ENCODE measurements at regions not wholly inside any gene's neighbourhood (a gene's known extent, or its start where the extent isn't known, plus 50 kb on each side); places are given as distances from the start of the nearest gene placed in this dataset.
"Not testable (repeated sequence)": the region's sequence is repeated elsewhere in the genome, so short reads cannot be mapped to it uniquely, and the experiment has no call there.

- Mint-ChIP-seq H3K9me3 (peaks cover 42% of the 10 kb centered on the region), H3K4me3 (no peak overlapping the region), H3K36me3 (no peaks in the 10 kb centered on the region), H3K4me1 (no peaks in the 10 kb centered on the region), H3K27ac (no peak overlapping the region)
- ATAC-seq (no peak), DNase-seq (ENCODE audit: low spot score in 2 of 2) (no peak)
Measured at GRCh38 chr9:12253941-12254340, 439.2 kb upstream of the TYRP1 start.

- H3K4me3 Mint-ChIP-seq = no peak overlapping the region
- H3K36me3 Mint-ChIP-seq = no peaks in the 10 kb centered on the region
- peaks cover 42% of the 10 kb centered on the region for H3K9me3 Mint-ChIP-seq
- H3K27ac Mint-ChIP-seq = no peak overlapping the region
- ATAC-seq = no peak
- H3K4me1 Mint-ChIP-seq = no peaks in the 10 kb centered on the region
- DNase-seq (ENCODE audit: low spot score in 2 of 2) = no peak
Measured at GRCh38 chr9:12266758-12267157, 426.4 kb upstream of the TYRP1 start.

GRCh38 chr9:12271421-12271891 is 421.7 kb upstream of the TYRP1 start:
- Mint-ChIP-seq H3K4me3 (no peak overlapping the region), H3K4me1 (no peaks in the 10 kb centered on the region), H3K36me3 (no peaks in the 10 kb centered on the region), H3K27ac (no peak overlapping the region), H3K9me3 (peaks cover 35% of the 10 kb centered on the region)
- DNase-seq (ENCODE audit: low spot score in 2 of 2) (no peak), ATAC-seq (no peak)

- Mint-ChIP-seq H3K4me3 (no peak overlapping the region), H3K9me3 (peaks cover 34% of the 10 kb centered on the region), H3K36me3 (no peaks in the 10 kb centered on the region), H3K27ac (no peak overlapping the region), H3K4me1 (no peaks in the 10 kb centered on the region)
- no peak for ATAC-seq
- DNase-seq (ENCODE audit: low spot score in 2 of 2) = no peak
Measured at GRCh38 chr9:12272471-12273120, 420.6 kb upstream of the TYRP1 start.

- peaks cover 36% of the 10 kb centered on the region for H3K9me3 Mint-ChIP-seq
- no peaks in the 10 kb centered on the region for H3K36me3 Mint-ChIP-seq
- no peak overlapping the region for H3K4me3 Mint-ChIP-seq
Measured at GRCh38 chr9:12274577-12274976, 418.6 kb upstream of the TYRP1 start.

GRCh38 chr9:12276505-12276904 is 416.7 kb upstream of the TYRP1 start:
- no peaks in the 10 kb centered on the region for H3K36me3 Mint-ChIP-seq
- H3K4me3 Mint-ChIP-seq = no peak overlapping the region
- H3K4me1 Mint-ChIP-seq = no peaks in the 10 kb centered on the region
- H3K9me3 Mint-ChIP-seq = peaks cover 30% of the 10 kb centered on the region
- H3K27ac Mint-ChIP-seq = no peak overlapping the region
- no peak for DNase-seq (ENCODE audit: low spot score in 2 of 2)
- no peak for ATAC-seq

More at GRCh38 chr9:12274577-12274976, 418.6 kb upstream of the TYRP1 start:
- Mint-ChIP-seq H3K27ac (no peak overlapping the region), H3K4me1 (no peaks in the 10 kb centered on the region)
- ATAC-seq = no peak
- no peak for DNase-seq (ENCODE audit: low spot score in 2 of 2)

GRCh38 chr9:12289711-12290110 is 403.5 kb upstream of the TYRP1 start:
- Mint-ChIP-seq H3K27ac (no peak overlapping the region), H3K4me1 (no peaks in the 10 kb centered on the region), H3K9me3 (peaks cover 13% of the 10 kb centered on the region), H3K4me3 (no peak overlapping the region), H3K36me3 (no peaks in the 10 kb centered on the region)
- ATAC-seq (no peak), DNase-seq (ENCODE audit: low spot score in 2 of 2) (no peak)

- Mint-ChIP-seq H3K27ac (no peak overlapping the region), H3K9me3 (peaks cover 19% of the 10 kb centered on the region), H3K4me1 (no peaks in the 10 kb centered on the region), H3K36me3 (no peaks in the 10 kb centered on the region), H3K4me3 (no peak overlapping the region)
- ATAC-seq = no peak
- DNase-seq (ENCODE audit: low spot score in 2 of 2) = no peak
Measured at GRCh38 chr9:12290166-12290869, 402.9 kb upstream of the TYRP1 start.

- Mint-ChIP-seq H3K9me3 (peaks cover 22% of the 10 kb centered on the region), H3K36me3 (no peaks in the 10 kb centered on the region), H3K4me3 (no peak overlapping the region), H3K27ac (no peak overlapping the region), H3K4me1 (no peaks in the 10 kb centered on the region)
- no peak for ATAC-seq
- DNase-seq (ENCODE audit: low spot score in 2 of 2) = no peak
Measured at GRCh38 chr9:12305211-12305610, 388.0 kb upstream of the TYRP1 start.

GRCh38 chr9:12314589-12314988 is 378.6 kb upstream of the TYRP1 start:
- H3K4me3 Mint-ChIP-seq = no peak overlapping the region
- no peak overlapping the region for H3K27ac Mint-ChIP-seq
- ATAC-seq = no peak
- H3K9me3 Mint-ChIP-seq = peaks cover 30% of the 10 kb centered on the region
- H3K4me1 Mint-ChIP-seq = no peaks in the 10 kb centered on the region
- no peak for DNase-seq (ENCODE audit: low spot score in 2 of 2)
- no peaks in the 10 kb centered on the region for H3K36me3 Mint-ChIP-seq

- H3K36me3 Mint-ChIP-seq = no peaks in the 10 kb centered on the region
- H3K4me3 Mint-ChIP-seq = no peak overlapping the region
- peaks cover 18% of the 10 kb centered on the region for H3K9me3 Mint-ChIP-seq
- DNase-seq (ENCODE audit: low spot score in 2 of 2) (no peak), ATAC-seq (no peak)
- H3K27ac Mint-ChIP-seq = no peak overlapping the region
- H3K4me1 Mint-ChIP-seq = no peaks in the 10 kb centered on the region
Measured at GRCh38 chr9:12318732-12319685, 374.2 kb upstream of the TYRP1 start.

- H3K36me3 Mint-ChIP-seq = no peaks in the 10 kb centered on the region
- DNase-seq (ENCODE audit: low spot score in 2 of 2) = no peak
- peaks cover 16% of the 10 kb centered on the region for H3K9me3 Mint-ChIP-seq
- H3K27ac Mint-ChIP-seq = no peak overlapping the region
- no peak for ATAC-seq
- H3K4me3 Mint-ChIP-seq = no peak overlapping the region
- H3K4me1 Mint-ChIP-seq = no peaks in the 10 kb centered on the region
Measured at GRCh38 chr9:12329623-12329985, 363.6 kb upstream of the TYRP1 start.

- not testable (repeated sequence) for ATAC-seq; DNase-seq (ENCODE audit: low spot score in 2 of 2); H3K9me3 Mint-ChIP-seq; H3K4me3 Mint-ChIP-seq; H3K27ac Mint-ChIP-seq; H3K36me3 Mint-ChIP-seq; H3K4me1 Mint-ChIP-seq
Measured at GRCh38 chr9:12333966-12334365, 359.2 kb upstream of the TYRP1 start.

GRCh38 chr9:12350775-12351174 is 342.4 kb upstream of the TYRP1 start:
- ATAC-seq = no peak
- Mint-ChIP-seq H3K27ac (no peak overlapping the region), H3K4me1 (no peaks in the 10 kb centered on the region), H3K9me3 (peaks cover 36% of the 10 kb centered on the region), H3K36me3 (no peaks in the 10 kb centered on the region), H3K4me3 (no peak overlapping the region)
- no peak for DNase-seq (ENCODE audit: low spot score in 2 of 2)

GRCh38 chr9:12351293-12352044 is 341.7 kb upstream of the TYRP1 start:
- Mint-ChIP-seq H3K9me3 (peaks cover 29% of the 10 kb centered on the region), H3K36me3 (no peaks in the 10 kb centered on the region), H3K27ac (no peak overlapping the region), H3K4me1 (no peaks in the 10 kb centered on the region), H3K4me3 (no peak overlapping the region)
- DNase-seq (ENCODE audit: low spot score in 2 of 2) (no peak), ATAC-seq (no peak)
